ENCODE measurements at regions not wholly inside any gene's neighbourhood (a gene's known extent, or its start where the extent isn't known, plus 50 kb on each side); places are given as distances from the start of the nearest gene placed in this dataset.

GRCh38 chr20:55888685-55889084 is 116.6 kb downstream of the CBLN4 start:
- Histone ChIP-seq H3K9me3 (ENCODE audit: control insufficient read depth, low read length) (peaks cover 81% of the 10 kb centered on the region), H3K9ac (ENCODE audit: extremely low read depth, low read length, poor library complexity, severe bottlenecking) (no peak overlapping the region), H3K36me3 (ENCODE audit: control insufficient read depth, insufficient read depth, low read length) (no peaks in the 10 kb centered on the region), H3K4me1 (ENCODE audit: control insufficient read depth, insufficient read depth, low read length) (no peaks in the 10 kb centered on the region), H3K4me3 (ENCODE audit: low read length) (no peak overlapping the region), H3K27me3 (ENCODE audit: control insufficient read depth, insufficient read depth, low read length, poor library complexity, severe bottlenecking) (no peaks in the 10 kb centered on the region), H3K27ac (ENCODE audit: low read depth, low read length) (no peak overlapping the region)
- DNase-seq = peak; percentile 49
- WGBS, 2 experiments (ENCODE audit: insufficient coverage in 1 of 2, insufficient read length in 1 of 2) = 70 to 85% methylated on average over 4 of the region's 5 CpGs
- no peaks in the 10 kb centered on the region for H3K27me3 Mint-ChIP-seq (ENCODE audit: insufficient read depth)
- H3K4me3 Mint-ChIP-seq = no peak overlapping the region
- H3K4me1 Mint-ChIP-seq = no peaks in the 10 kb centered on the region
- H3K27ac Mint-ChIP-seq = no peak overlapping the region
- no peaks in the 10 kb centered on the region for H3K36me3 Mint-ChIP-seq (ENCODE audit: low read depth)
- H3K9me3 Mint-ChIP-seq = peaks cover 79% of the 10 kb centered on the region
- no peak for TF ChIP-seq CTCF (conservative IDR thresholded peaks at IDR 0.05)

- peak; percentile 39 for DNase-seq
- no peak overlapping the region for H3K4me3 ChIP-seq (ENCODE audit: low read length)
- WGBS, 2 experiments (ENCODE audit: insufficient coverage in 1 of 2, insufficient read length in 1 of 2) = 76 to 85% methylated on average over 2 to 3 of the region's 3 CpGs
- Mint-ChIP-seq H3K4me3 (no peak overlapping the region), H3K27ac (no peak overlapping the region), H3K27me3 (ENCODE audit: insufficient read depth) (no peaks in the 10 kb centered on the region), H3K4me1 (no peaks in the 10 kb centered on the region), H3K36me3 (ENCODE audit: low read depth) (no peaks in the 10 kb centered on the region), H3K9me3 (peaks cover 74% of the 10 kb centered on the region)
- H3K9ac ChIP-seq (ENCODE audit: extremely low read depth, low read length, poor library complexity, severe bottlenecking) = no peak overlapping the region
- no peaks in the 10 kb centered on the region for H3K4me1 ChIP-seq (ENCODE audit: control insufficient read depth, insufficient read depth, low read length)
- no peaks in the 10 kb centered on the region for H3K36me3 ChIP-seq (ENCODE audit: control insufficient read depth, insufficient read depth, low read length)
- H3K9me3 ChIP-seq (ENCODE audit: control insufficient read depth, low read length) = peaks cover 75% of the 10 kb centered on the region
- TF ChIP-seq CTCF (conservative IDR thresholded peaks at IDR 0.05) = no peak
- H3K27me3 ChIP-seq (ENCODE audit: control insufficient read depth, insufficient read depth, low read length, poor library complexity, severe bottlenecking) = no peaks in the 10 kb centered on the region
- H3K27ac ChIP-seq (ENCODE audit: low read depth, low read length) = no peak overlapping the region
Measured at GRCh38 chr20:55882910-55883309, 122.4 kb downstream of the CBLN4 start.

- H3K9me3 ChIP-seq (ENCODE audit: control insufficient read depth, low read length) = peaks cover 76% of the 10 kb centered on the region
- Mint-ChIP-seq H3K4me1 (no peaks in the 10 kb centered on the region), H3K4me3 (no peak overlapping the region), H3K36me3 (ENCODE audit: low read depth) (no peaks in the 10 kb centered on the region), H3K9me3 (peaks cover 76% of the 10 kb centered on the region), H3K27me3 (ENCODE audit: insufficient read depth) (no peaks in the 10 kb centered on the region), H3K27ac (no peak overlapping the region)
- H3K36me3 ChIP-seq (ENCODE audit: control insufficient read depth, insufficient read depth, low read length) = no peaks in the 10 kb centered on the region
- no peaks in the 10 kb centered on the region for H3K4me1 ChIP-seq (ENCODE audit: control insufficient read depth, insufficient read depth, low read length)
- TF ChIP-seq CTCF (conservative IDR thresholded peaks at IDR 0.05) = no peak
- no peak overlapping the region for H3K4me3 ChIP-seq (ENCODE audit: low read length)
- WGBS, 2 experiments (ENCODE audit: insufficient coverage in 1 of 2, insufficient read length in 1 of 2) = 40% methylated on average over 1 of the region's 1 CpG; no CpG with 5 or more reads in 1 of the 2 experiments
- H3K27me3 ChIP-seq (ENCODE audit: control insufficient read depth, insufficient read depth, low read length, poor library complexity, severe bottlenecking) = no peaks in the 10 kb centered on the region
- H3K9ac ChIP-seq (ENCODE audit: extremely low read depth, low read length, poor library complexity, severe bottlenecking) = no peak overlapping the region
- no peak overlapping the region for H3K27ac ChIP-seq (ENCODE audit: low read depth, low read length)
- DNase-seq = no peak
Measured at GRCh38 chr20:55882286-55882685, 123.0 kb downstream of the CBLN4 start.

Measured in endodermal cell (in vitro differentiated cells).